GM21526 (cell line): ENCODE measurements at regions not wholly inside any gene's neighbourhood (a gene's known extent, or its start where the extent isn't known, plus 50 kb on each side); places are given as distances from the start of the nearest gene placed in this dataset.

ENCODE experiments used
- ATAC-seq: cut with Tn5 transposase; IDR thresholded peaks from one replicate; pipeline ENCODE4 v1.9.1; 2021; ENCODE audit warnings: moderate library complexity; ENCODE audit not compliant: unreplicated experiment, low FRiP score

DNA sequence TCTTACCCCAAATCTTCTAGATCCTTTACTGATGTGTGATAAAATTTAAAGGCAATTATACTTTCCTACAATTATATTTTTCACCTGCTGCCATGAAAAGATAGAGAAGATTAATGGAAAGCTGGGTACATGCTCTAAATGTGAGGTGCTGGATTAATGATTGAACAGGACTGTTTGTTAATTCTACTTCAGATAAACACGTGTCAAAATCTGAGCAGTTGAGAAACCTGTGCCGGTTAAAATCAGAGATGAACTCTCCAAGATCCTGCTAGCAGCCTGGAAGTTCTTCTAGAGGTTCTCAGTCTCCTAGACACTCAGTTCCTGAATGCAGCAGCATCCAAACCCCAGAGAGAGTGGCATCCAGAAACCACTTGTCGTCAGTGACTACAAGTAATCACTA, 69.2 kb downstream of the INHBA start:
- ATAC-seq, result no peak

DNA sequence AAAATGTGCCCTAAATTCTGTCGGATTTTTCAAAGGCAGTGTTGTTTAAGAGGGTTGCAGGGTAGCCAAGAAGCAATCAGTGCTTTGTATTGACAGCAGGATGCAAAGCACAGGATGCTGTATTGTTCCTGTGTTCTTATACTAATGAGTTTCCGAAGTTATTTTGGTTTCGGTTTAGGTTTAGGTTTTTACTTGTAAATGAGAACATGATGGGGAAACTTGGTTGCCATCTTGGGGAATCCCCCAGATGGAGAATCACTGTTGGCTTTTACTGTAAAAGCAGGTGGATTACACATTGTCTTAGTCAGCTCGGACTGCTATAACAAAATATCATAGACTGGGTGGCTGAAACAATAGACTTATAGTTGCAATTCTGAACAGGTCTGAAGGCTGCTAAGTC, 72.1 kb downstream of the INHBA start:
- peak; percentile 88 for ATAC-seq

- ATAC-seq, result no peak
These were observed 73.2 kb downstream of the INHBA start for GRCh38 chr7:41629711-41630111.

DNA sequence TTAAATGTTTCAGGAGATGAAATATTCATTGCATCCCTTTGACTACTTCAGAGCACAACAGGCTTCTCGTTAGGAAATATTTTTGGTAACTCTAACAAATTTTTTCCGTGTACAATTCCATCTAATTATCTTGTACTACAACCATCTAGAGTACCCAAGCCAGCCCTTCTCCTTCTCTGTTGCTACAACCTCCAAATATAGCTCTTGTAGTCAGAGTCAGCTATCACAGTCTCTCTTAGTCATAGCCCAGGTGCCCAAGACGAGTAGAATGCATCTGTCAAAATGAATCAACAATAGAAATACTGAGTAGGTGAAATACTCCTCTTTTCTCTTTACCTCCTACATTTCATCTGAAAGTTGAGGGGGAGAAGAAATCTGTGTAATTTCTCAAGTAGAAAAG, 74.0 kb downstream of the INHBA start:
- no peak for ATAC-seq

GRCh38 chr7:41627645-41628298, 75.1 kb downstream of the INHBA start:
- ATAC-seq, result no peak

DNA sequence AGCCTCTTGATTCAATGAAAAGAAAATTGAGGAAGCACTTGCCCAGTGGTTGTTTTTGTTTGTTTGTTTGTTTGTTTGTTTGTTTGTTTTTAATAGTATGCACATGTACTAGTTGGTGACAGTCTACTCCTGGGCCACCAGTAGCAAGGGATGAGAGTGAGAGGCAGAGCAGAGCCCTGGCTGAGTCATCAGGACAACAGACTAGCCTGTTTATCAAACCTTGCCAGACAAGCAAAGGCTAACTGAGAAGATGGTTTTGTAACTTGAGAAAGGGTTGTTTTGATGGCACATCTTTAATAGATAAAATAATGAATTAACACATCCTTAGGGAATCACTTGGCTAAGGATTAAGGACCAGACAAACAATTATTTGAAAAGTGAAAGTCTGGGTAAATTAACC, 78.1 kb downstream of the INHBA start:
- no peak for ATAC-seq

GRCh38 chr7:41621953-41622831, 80.7 kb downstream of the INHBA start:
- ATAC-seq, result no peak

DNA sequence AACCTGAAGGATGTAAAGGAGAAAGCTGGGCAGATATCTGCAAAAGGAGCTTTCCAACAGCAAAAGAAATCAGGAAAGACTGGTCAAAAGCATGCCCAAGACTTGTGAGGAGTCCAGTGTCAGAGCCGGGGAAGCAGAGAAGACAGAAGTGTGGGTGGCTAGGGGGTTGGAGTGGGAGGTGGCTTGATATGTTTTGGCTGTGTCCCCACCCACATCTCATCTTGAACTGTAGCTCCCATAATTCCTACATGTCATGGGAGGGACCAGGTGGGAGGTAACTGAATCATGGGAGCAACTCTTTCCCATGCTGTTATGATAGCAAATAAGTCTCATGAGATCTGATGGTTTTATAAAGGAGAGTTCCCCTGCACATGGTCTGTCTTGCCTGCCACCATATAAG, 84.9 kb downstream of the INHBA start:
- no peak for ATAC-seq

DNA sequence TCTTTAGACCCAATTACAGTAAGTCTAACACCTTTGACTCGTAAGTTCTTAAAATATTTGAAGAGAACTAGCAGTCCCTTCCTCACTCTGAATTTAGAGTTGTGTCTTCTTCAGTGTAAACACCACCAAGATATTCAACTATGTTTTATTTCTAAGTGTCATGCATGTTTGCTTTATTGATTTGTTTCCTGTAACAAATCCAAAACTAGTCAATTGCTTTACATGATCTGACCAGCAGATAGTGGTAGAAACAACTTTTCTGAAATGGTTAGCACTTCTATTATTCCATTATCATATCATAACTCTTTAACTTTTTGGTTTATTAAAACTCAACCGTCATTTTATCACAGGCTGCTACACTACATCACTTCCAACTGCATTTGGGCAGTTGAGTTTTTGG, 90.1 kb downstream of the INHBA start:
- ATAC-seq, result no peak

DNA sequence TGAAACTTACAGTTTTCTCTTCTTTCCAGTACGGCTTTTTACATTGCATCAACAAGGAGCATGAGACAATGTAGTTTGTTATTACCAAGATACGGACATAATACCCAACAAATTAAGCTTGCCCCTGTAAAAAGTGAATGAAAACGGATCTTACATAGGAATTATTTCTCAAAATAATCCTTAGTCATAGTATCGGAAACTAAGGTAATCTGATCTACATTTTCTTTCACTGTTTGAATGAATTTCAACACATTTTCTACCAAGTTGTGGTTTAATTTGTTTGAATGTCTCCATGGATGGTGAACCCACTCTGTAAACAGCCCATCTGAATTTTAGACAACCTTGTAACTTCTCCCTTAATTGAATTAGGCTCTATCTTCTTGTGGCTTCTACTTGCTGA, 90.5 kb downstream of the INHBA start:
- no peak for ATAC-seq

DNA sequence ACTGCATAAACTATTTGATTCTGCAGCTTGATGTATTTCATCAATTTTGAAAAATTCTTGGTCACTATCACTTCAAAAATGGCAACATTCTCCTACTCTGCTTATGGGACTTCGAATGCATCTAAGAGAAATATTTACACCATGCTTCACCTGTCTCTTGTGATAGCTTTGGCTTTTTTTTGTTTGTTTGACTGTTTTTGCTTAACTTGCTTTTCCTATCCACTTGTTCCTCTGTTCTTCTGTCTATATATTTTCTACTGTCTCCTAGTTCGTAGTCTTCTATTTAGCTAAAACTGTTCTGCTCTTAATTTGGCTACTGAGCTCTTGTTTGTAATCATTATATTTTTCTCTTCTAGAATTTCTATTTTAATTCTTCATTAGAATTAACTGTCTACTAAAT, 94.4 kb downstream of the INHBA start:
- ATAC-seq, result no peak

DNA sequence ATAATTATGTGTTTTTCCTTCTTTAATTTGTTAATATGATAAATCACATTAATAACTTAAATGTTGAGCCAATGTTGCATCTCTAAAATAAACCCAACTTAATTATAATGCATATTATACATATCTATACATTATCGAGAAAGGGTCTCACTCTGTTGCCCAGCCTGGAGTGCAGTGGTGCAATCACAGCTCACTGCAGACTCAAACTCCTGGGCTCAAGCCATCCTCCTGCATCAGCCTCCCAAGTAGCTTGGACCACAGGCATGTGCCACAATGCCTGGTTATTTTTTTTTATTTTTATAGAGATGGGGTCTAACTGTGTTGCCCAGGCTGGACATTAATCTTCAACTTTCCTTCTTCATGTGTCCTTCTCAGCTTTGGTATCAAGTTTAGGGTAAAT, 98.9 kb downstream of the INHBA start:
- no peak for ATAC-seq

DNA sequence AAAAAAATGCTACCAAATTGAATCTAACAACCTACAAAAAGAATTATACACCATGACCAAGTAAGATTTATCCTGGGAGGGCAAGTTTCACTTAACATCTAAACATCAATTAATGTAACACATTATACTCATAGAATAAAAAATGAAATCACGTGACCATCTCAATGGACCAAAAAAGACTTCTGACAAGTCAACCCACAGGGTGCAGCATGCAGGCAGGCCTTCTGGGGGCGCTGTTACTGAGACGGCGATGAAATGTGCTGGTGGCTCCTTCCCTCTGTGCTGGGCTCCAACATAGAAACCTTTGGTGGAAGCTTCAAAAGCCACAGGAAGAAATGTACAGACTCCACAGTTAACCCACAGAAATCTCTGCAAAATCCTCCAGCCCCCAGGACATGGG, 103.1 kb downstream of the INHBA start:
- ATAC-seq, result no peak

GRCh38 chr7:41592794-41593193, 110.1 kb downstream of the INHBA start:
- no peak for ATAC-seq

DNA sequence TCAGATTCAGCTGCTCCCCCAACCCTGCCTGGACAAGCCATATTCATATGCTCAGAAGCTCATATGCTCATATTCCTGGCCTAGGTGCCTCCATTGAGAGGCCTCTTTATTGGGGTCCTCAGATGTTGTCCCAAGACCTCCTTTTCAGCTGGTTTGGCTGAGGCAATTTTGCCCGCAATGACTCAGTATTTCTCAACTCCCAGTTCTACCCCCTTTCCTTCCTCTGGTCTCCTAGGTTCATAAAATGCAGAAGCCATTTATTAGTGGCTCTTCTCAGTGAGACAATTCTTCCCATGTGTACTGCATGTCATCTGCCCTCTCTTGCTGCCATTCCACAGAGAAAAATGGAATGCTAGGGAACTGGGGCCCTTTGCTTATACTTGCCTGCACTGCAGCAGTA, 110.7 kb downstream of the INHBA start:
- no peak for ATAC-seq

DNA sequence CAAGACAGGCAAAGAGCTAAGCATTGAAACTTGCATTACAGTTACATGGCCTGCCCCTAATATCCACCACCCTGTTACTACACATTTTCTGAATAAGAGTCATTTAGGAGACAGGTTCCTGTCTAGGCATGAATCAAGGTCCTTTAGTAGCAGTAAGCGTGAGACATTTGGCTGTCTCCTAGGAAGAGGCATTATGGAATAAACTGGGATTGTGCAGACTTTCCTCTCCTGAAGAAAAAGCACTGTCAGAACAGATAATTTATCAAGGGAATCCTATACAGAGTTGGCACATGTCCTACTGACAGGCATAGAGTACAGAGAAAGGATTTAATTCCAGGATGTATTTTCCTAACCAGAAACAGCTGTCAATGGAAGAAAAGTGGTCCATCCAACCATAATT, 111.9 kb downstream of the INHBA start:
- ATAC-seq, result no peak

- no peak for ATAC-seq
These were observed 114.5 kb downstream of the INHBA start for GRCh38 chr7:41588341-41588740.

GRCh38 chr7:41586931-41587640, 115.8 kb downstream of the INHBA start:
- ATAC-seq, result no peak

DNA sequence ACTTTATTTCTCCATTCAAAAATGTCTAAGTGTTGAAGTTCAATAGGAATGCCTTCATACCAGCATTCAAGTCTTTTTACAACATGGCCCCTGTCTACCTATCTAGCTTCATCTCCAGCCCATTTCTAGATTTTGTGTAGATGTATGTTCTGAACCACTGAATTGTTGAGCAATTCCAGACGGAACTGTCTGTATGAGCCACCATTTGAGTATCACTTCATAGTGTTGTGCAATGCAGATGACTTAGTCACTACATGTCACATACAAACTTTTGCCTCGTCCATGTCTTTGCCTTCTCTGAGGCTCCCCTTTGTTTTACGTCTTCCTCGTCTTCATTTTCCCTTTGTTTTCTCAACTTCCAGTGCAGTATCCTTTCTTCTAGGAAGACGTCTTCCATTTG, 118.1 kb downstream of the INHBA start:
- no peak for ATAC-seq

DNA sequence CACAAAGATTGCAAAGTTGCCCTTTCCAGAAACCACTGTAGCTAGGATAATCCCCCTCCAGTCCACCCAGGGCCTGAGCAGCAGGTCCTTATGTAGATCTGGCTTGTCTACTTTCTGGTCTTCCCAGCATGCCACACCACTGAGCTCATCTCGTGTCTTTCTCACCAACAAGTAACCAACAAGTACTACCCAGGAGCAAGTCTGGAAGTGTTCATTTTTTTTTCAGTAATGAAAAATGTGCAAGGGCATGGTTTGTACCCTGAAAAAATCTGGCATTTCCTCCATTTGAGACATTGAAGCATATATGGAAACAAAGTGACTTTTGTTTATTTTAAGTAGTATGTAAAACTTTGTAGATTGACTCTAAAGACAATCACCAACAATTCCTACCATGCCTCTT, 120.8 kb downstream of the INHBA start:
- no peak for ATAC-seq

DNA sequence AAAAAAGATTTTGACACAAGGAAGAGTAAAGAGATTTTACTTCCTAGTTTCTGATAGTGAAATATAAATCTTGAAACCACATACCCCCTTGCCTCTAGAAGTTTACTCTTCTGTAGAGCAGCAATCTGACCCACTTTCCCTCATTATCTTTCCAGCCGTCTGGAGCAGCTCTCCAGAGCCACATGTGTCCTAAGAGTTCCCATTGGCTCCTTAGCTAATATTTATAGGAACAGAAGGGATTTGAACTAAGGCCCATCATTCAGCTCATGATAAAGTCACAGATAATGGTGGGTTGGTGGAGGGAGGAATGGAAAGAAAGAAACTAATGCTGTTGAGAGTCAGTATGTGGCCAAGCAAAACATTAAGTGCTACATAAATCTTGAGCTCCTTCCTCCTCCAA, 121.8 kb downstream of the INHBA start:
- no peak for ATAC-seq
